ENCODE measurements at regions not wholly inside any gene's neighbourhood (a gene's known extent, or its start where the extent isn't known, plus 50 kb on each side); places are given as distances from the start of the nearest gene placed in this dataset.
"Not testable (repeated sequence)": the region's sequence is repeated elsewhere in the genome, so short reads cannot be mapped to it uniquely, and the experiment has no call there.

- Histone ChIP-seq H3K9me3 (ENCODE audit: control insufficient read depth, low read length) (peaks cover 7% of the 10 kb centered on the region), H3K27ac (ENCODE audit: insufficient read depth, low read length, poor library complexity, severe bottlenecking) (no peak overlapping the region), H3K36me3 (ENCODE audit: control insufficient read depth, insufficient read depth, low read length) (no peaks in the 10 kb centered on the region), H3K4me3 (ENCODE audit: insufficient read depth, low read depth, low read length, poor library complexity, severe bottlenecking) (no peak overlapping the region), H3K27me3 (replicated peaks; ENCODE audit: control insufficient read depth, insufficient read depth, low read length, poor library complexity, severe bottlenecking) (no peaks in the 10 kb centered on the region), H3K4me1 (ENCODE audit: control insufficient read depth, insufficient read depth, low read length, poor library complexity, severe bottlenecking) (no peaks in the 10 kb centered on the region)
- no peak for DNase-seq
Measured at GRCh38 chr4:12912896-12913418, 571.2 kb downstream of the RAB28 start.

GRCh38 chr4:12911750-12912358, 572.3 kb downstream of the RAB28 start:
- Histone ChIP-seq H3K4me1 (ENCODE audit: control insufficient read depth, insufficient read depth, low read length, poor library complexity, severe bottlenecking) (no peaks in the 10 kb centered on the region), H3K36me3 (ENCODE audit: control insufficient read depth, insufficient read depth, low read length) (no peaks in the 10 kb centered on the region), H3K4me3 (ENCODE audit: insufficient read depth, low read depth, low read length, poor library complexity, severe bottlenecking) (no peak overlapping the region), H3K27me3 (replicated peaks; ENCODE audit: control insufficient read depth, insufficient read depth, low read length, poor library complexity, severe bottlenecking) (no peaks in the 10 kb centered on the region), H3K9me3 (ENCODE audit: control insufficient read depth, low read length) (peaks cover 7% of the 10 kb centered on the region), H3K27ac (ENCODE audit: insufficient read depth, low read length, poor library complexity, severe bottlenecking) (no peak overlapping the region)
- no peak for DNase-seq

- not testable (repeated sequence) for H3K27me3 ChIP-seq (replicated peaks; ENCODE audit: control insufficient read depth, insufficient read depth, low read length, poor library complexity, severe bottlenecking); DNase-seq; H3K9me3 ChIP-seq (ENCODE audit: control insufficient read depth, low read length); H3K36me3 ChIP-seq (ENCODE audit: control insufficient read depth, insufficient read depth, low read length); H3K4me3 ChIP-seq (ENCODE audit: insufficient read depth, low read depth, low read length, poor library complexity, severe bottlenecking); H3K4me1 ChIP-seq (ENCODE audit: control insufficient read depth, insufficient read depth, low read length, poor library complexity, severe bottlenecking); H3K27ac ChIP-seq (ENCODE audit: insufficient read depth, low read length, poor library complexity, severe bottlenecking)
Measured at GRCh38 chr4:12903640-12904039, 580.5 kb downstream of the RAB28 start.

GRCh38 chr4:12902735-12903134, 581.4 kb downstream of the RAB28 start:
- H3K27me3 ChIP-seq (replicated peaks; ENCODE audit: control insufficient read depth, insufficient read depth, low read length, poor library complexity, severe bottlenecking) = no peaks in the 10 kb centered on the region
- H3K36me3 ChIP-seq (ENCODE audit: control insufficient read depth, insufficient read depth, low read length) = no peaks in the 10 kb centered on the region
- no peak for DNase-seq
- H3K4me1 ChIP-seq (ENCODE audit: control insufficient read depth, insufficient read depth, low read length, poor library complexity, severe bottlenecking) = no peaks in the 10 kb centered on the region
- no peak overlapping the region for H3K4me3 ChIP-seq (ENCODE audit: insufficient read depth, low read depth, low read length, poor library complexity, severe bottlenecking)
- H3K9me3 ChIP-seq (ENCODE audit: control insufficient read depth, low read length) = no peaks in the 10 kb centered on the region
- no peak overlapping the region for H3K27ac ChIP-seq (ENCODE audit: insufficient read depth, low read length, poor library complexity, severe bottlenecking)

GRCh38 chr4:12897954-12898353, 586.2 kb downstream of the RAB28 start:
- no peak for DNase-seq
- no peaks in the 10 kb centered on the region for H3K36me3 ChIP-seq (ENCODE audit: control insufficient read depth, insufficient read depth, low read length)

GRCh38 chr4:12894062-12894461, 590.1 kb downstream of the RAB28 start:
- Histone ChIP-seq H3K36me3 (ENCODE audit: control insufficient read depth, insufficient read depth, low read length) (no peaks in the 10 kb centered on the region), H3K27me3 (replicated peaks; ENCODE audit: control insufficient read depth, insufficient read depth, low read length, poor library complexity, severe bottlenecking) (no peaks in the 10 kb centered on the region), H3K4me1 (ENCODE audit: control insufficient read depth, insufficient read depth, low read length, poor library complexity, severe bottlenecking) (no peaks in the 10 kb centered on the region), H3K4me3 (ENCODE audit: insufficient read depth, low read depth, low read length, poor library complexity, severe bottlenecking) (no peak overlapping the region), H3K9me3 (ENCODE audit: control insufficient read depth, low read length) (no peaks in the 10 kb centered on the region), H3K27ac (ENCODE audit: insufficient read depth, low read length, poor library complexity, severe bottlenecking) (no peak overlapping the region)
- no peak for DNase-seq

More at GRCh38 chr4:12897954-12898353, 586.2 kb downstream of the RAB28 start:
- Histone ChIP-seq H3K4me1 (ENCODE audit: control insufficient read depth, insufficient read depth, low read length, poor library complexity, severe bottlenecking) (no peaks in the 10 kb centered on the region), H3K9me3 (ENCODE audit: control insufficient read depth, low read length) (no peaks in the 10 kb centered on the region), H3K27me3 (replicated peaks; ENCODE audit: control insufficient read depth, insufficient read depth, low read length, poor library complexity, severe bottlenecking) (no peaks in the 10 kb centered on the region), H3K4me3 (ENCODE audit: insufficient read depth, low read depth, low read length, poor library complexity, severe bottlenecking) (no peak overlapping the region), H3K27ac (ENCODE audit: insufficient read depth, low read length, poor library complexity, severe bottlenecking) (no peak overlapping the region)

GRCh38 chr4:12889054-12889453, 595.1 kb downstream of the RAB28 start:
- Histone ChIP-seq H3K27me3 (replicated peaks; ENCODE audit: control insufficient read depth, insufficient read depth, low read length, poor library complexity, severe bottlenecking) (no peaks in the 10 kb centered on the region), H3K9me3 (ENCODE audit: control insufficient read depth, low read length) (no peaks in the 10 kb centered on the region), H3K4me3 (ENCODE audit: insufficient read depth, low read depth, low read length, poor library complexity, severe bottlenecking) (no peak overlapping the region), H3K27ac (ENCODE audit: insufficient read depth, low read length, poor library complexity, severe bottlenecking) (no peak overlapping the region), H3K36me3 (ENCODE audit: control insufficient read depth, insufficient read depth, low read length) (no peaks in the 10 kb centered on the region), H3K4me1 (ENCODE audit: control insufficient read depth, insufficient read depth, low read length, poor library complexity, severe bottlenecking) (no peaks in the 10 kb centered on the region)
- no peak for DNase-seq

GRCh38 chr4:12884846-12885796, 599.0 kb downstream of the RAB28 start:
- H3K27me3 ChIP-seq (replicated peaks; ENCODE audit: control insufficient read depth, insufficient read depth, low read length, poor library complexity, severe bottlenecking) = no peaks in the 10 kb centered on the region
- H3K9me3 ChIP-seq (ENCODE audit: control insufficient read depth, low read length) = no peaks in the 10 kb centered on the region
- H3K36me3 ChIP-seq (ENCODE audit: control insufficient read depth, insufficient read depth, low read length) = no peaks in the 10 kb centered on the region
- no peaks in the 10 kb centered on the region for H3K4me1 ChIP-seq (ENCODE audit: control insufficient read depth, insufficient read depth, low read length, poor library complexity, severe bottlenecking)
- DNase-seq = no peak
- no peak overlapping the region for H3K27ac ChIP-seq (ENCODE audit: insufficient read depth, low read length, poor library complexity, severe bottlenecking)
- H3K4me3 ChIP-seq (ENCODE audit: insufficient read depth, low read depth, low read length, poor library complexity, severe bottlenecking) = no peak overlapping the region

GRCh38 chr4:12881945-12882584, 602.1 kb downstream of the RAB28 start:
- Histone ChIP-seq H3K36me3 (ENCODE audit: control insufficient read depth, insufficient read depth, low read length) (no peaks in the 10 kb centered on the region), H3K4me3 (ENCODE audit: insufficient read depth, low read depth, low read length, poor library complexity, severe bottlenecking) (no peak overlapping the region), H3K4me1 (ENCODE audit: control insufficient read depth, insufficient read depth, low read length, poor library complexity, severe bottlenecking) (no peaks in the 10 kb centered on the region), H3K27me3 (replicated peaks; ENCODE audit: control insufficient read depth, insufficient read depth, low read length, poor library complexity, severe bottlenecking) (no peaks in the 10 kb centered on the region), H3K27ac (ENCODE audit: insufficient read depth, low read length, poor library complexity, severe bottlenecking) (no peak overlapping the region), H3K9me3 (ENCODE audit: control insufficient read depth, low read length) (no peaks in the 10 kb centered on the region)
- no peak for DNase-seq

GRCh38 chr4:12880844-12881243, 603.3 kb downstream of the RAB28 start:
- Histone ChIP-seq H3K4me1 (ENCODE audit: control insufficient read depth, insufficient read depth, low read length, poor library complexity, severe bottlenecking) (no peaks in the 10 kb centered on the region), H3K36me3 (ENCODE audit: control insufficient read depth, insufficient read depth, low read length) (no peaks in the 10 kb centered on the region), H3K4me3 (ENCODE audit: insufficient read depth, low read depth, low read length, poor library complexity, severe bottlenecking) (no peak overlapping the region), H3K9me3 (ENCODE audit: control insufficient read depth, low read length) (no peaks in the 10 kb centered on the region), H3K27me3 (replicated peaks; ENCODE audit: control insufficient read depth, insufficient read depth, low read length, poor library complexity, severe bottlenecking) (no peaks in the 10 kb centered on the region), H3K27ac (ENCODE audit: insufficient read depth, low read length, poor library complexity, severe bottlenecking) (no peak overlapping the region)
- DNase-seq = no peak

Data from effector memory CD4-positive, alpha-beta T cell (primary cell).